K562 (cell line): ENCODE measurements at regions not wholly inside any gene's neighbourhood (a gene's known extent, or its start where the extent isn't known, plus 50 kb on each side); places are given as distances from the start of the nearest gene placed in this dataset.

Experiments used
- ATAC-seq: fragments of 200-7000 bp; cut with Tn5 transposase; 3 replicates; pipeline ENCODE4 v1.9.1; 2020; ENCODE audit warnings: moderate library complexity
- BruUV-seq: library from RNA; stranded (reverse); fragments of 400-500 nt; replicated peaks from 2 replicates; lab custom pipeline; 2021; lab: Mats Ljungman, UMichigan
- CTCF ChIA-PET: fragments of 300-600 bp; formaldehyde crosslinking; extraction: SDS; loops from one replicate; lab custom pipeline; 2021; ENCODE audit warnings: low intra/inter-chr PET ratio; lab: Yijun Ruan, JAX
- POLR2A ChIA-PET: fragments of 300-600, 350-650 bp; sonication (Branson Sonifier 250); formaldehyde crosslinking; extraction: SDS; loops from one replicate; lab custom pipeline; 2021; ENCODE audit warnings: antibody characterized with exemption, inconsistent platforms; lab: Yijun Ruan, JAX
- DNase-seq, 4 experiments: peaks; one replicate each; pipeline versions ENCODE4 v3.0.0 to v3.0.0-alpha.2; 2011 to 2018; ENCODE audit warnings: low spot score in 3 of 4, mixed read lengths in 3 of 4; ENCODE audit errors: extremely low read depth in 1 of 4
- FAIRE-seq: peaks from 2 replicates; lab custom pipeline; 2011; peaks lifted over from hg19 to GRCh38; lab: Jason Lieb, UNC
- H2AFZ ChIP-seq: 2 replicates; pipeline ENCODE4 v1.6.0; 2011; ENCODE audit warnings: low read depth, low read length, control low read depth, inconsistent platforms
- H3K27ac ChIP-seq: fragments of 200-600 bp; 3 replicates; pipeline ENCODE4 v1.8.0; 2011; ENCODE audit warnings: low read depth, mild to moderate bottlenecking, control low read depth, inconsistent platforms, low read length, moderate library complexity, mixed read lengths; ENCODE audit errors: extremely low read depth
- H3K27me3 ChIP-seq, 2 experiments: fragments of 300-600 bp in 1 of 2; 2 replicates in 1 of 2; 3 replicates in 1 of 2; pipeline versions ENCODE4 v1.6.0 to v1.8.0; 2011; ENCODE audit warnings: inconsistent platforms in 2 of 2, low read length in 2 of 2, mild to moderate bottlenecking in 1 of 2, mixed read lengths in 1 of 2, moderate library complexity in 1 of 2; ENCODE audit not compliant: control insufficient read depth in 2 of 2, insufficient read depth in 2 of 2
- H3K36me3 ChIP-seq: fragments of 300-600 bp; 3 replicates; pipeline ENCODE4 v1.8.0; 2011; ENCODE audit warnings: mild to moderate bottlenecking, low read length, inconsistent platforms; ENCODE audit not compliant: control insufficient read depth, insufficient read depth
- H3K4me1 ChIP-seq, 2 experiments: fragments of 200-600 bp in 1 of 2; replicated peaks in 1 of 2; 2 replicates in 1 of 2; 3 replicates in 1 of 2; pipeline versions ENCODE4 v1.5.1 to v1.8.0; 2011; ENCODE audit warnings: inconsistent platforms in 2 of 2, low read length in 2 of 2, mild to moderate bottlenecking in 1 of 2, mixed read lengths in 1 of 2, moderate library complexity in 1 of 2; ENCODE audit not compliant: control insufficient read depth in 2 of 2, insufficient read depth in 2 of 2
- H3K4me2 ChIP-seq: 2 replicates; pipeline ENCODE4 v1.6.1; 2011; ENCODE audit warnings: low read length, control low read depth, inconsistent platforms, mixed read lengths; ENCODE audit not compliant: insufficient read depth
- H3K4me3 ChIP-seq: fragments of 200-600 bp; sonication (generic), shearing (Covaris generic); 2 replicates; pipeline ENCODE4 v1.5.1; 2016; ENCODE audit warnings: control low read depth, inconsistent platforms
- H3K79me2 ChIP-seq: fragments of 200-600 bp; 3 replicates; pipeline ENCODE4 v1.8.0; 2011; ENCODE audit warnings: low read length, inconsistent platforms; ENCODE audit not compliant: control insufficient read depth, insufficient read depth
- H3K9ac ChIP-seq, 2 experiments: 2 replicates each; pipeline versions ENCODE4 v1.6.0 to v1.6.1; 2011; ENCODE audit warnings: low read depth in 2 of 2, low read length in 2 of 2, control low read depth in 1 of 2, inconsistent platforms in 1 of 2, mild to moderate bottlenecking in 1 of 2, mixed read lengths in 1 of 2; ENCODE audit not compliant: insufficient read depth in 1 of 2
- H3K9me1 ChIP-seq: one replicate; pipeline ENCODE4 v1.6.0; 2011; ENCODE audit warnings: inconsistent platforms, mild to moderate bottlenecking, low read length, moderate library complexity; ENCODE audit not compliant: control insufficient read depth, insufficient read depth
- H3K9me3 ChIP-seq: replicated peaks from 2 replicates; pipeline ENCODE4 v1.5.1; 2011; ENCODE audit warnings: low read depth, low read length, inconsistent platforms; ENCODE audit not compliant: control insufficient read depth, insufficient read depth
- H4K20me1 ChIP-seq: replicated peaks from 2 replicates; pipeline ENCODE4 v1.6.1; 2011; ENCODE audit warnings: low read length, inconsistent platforms, mixed read lengths; ENCODE audit not compliant: control insufficient read depth, insufficient read depth
- NFIC ChIP-seq: fragments of 450-650 bp; IDR thresholded peaks from 2 replicates; pipeline ENCODE4 v1.6.1; 2017; ENCODE audit warnings: mild to moderate bottlenecking, inconsistent platforms
- NR3C1 ChIP-seq: sonication (generic); formaldehyde crosslinking; IDR thresholded peaks from 2 replicates; pipeline ENCODE4 v1.8.1; 2022; ENCODE audit warnings: missing genetic modification reagents
- TARDBP ChIP-seq: fragments of 450-650 bp; IDR thresholded peaks from 2 replicates; pipeline ENCODE4 v1.6.1; 2016
- ZNF324 ChIP-seq: fragments of 250-450 bp; sonication (Bioruptor Pico); IDR thresholded peaks from 2 replicates; pipeline ENCODE4 v1.4.0; 2020; ENCODE audit warnings: mild to moderate bottlenecking
- ZNF780A ChIP-seq: fragments of 250-450 bp; sonication (Bioruptor Pico); IDR thresholded peaks from 2 replicates; pipeline ENCODE4 v1.5.0; 2021; ENCODE audit warnings: mild to moderate bottlenecking
- WGBS: fragments of 100-300 bp; shearing (Covaris generic); methylation state at CpG from one replicate; pipeline ENCODE4 v1.1.6; 2016; ENCODE audit warnings: low coverage, mixed read lengths; ENCODE audit not compliant: insufficient coverage; ENCODE audit errors: missing lambda C conversion rate; 5-methylcytosine and 5-hydroxymethylcytosine counted together
- in situ Hi-C: fragments of 300-500 bp; cut with MboI; formaldehyde crosslinking; loops from 4 replicates; pipeline ENCODE4 v1.15.0; 2018; ENCODE audit warnings: inconsistent platforms, mixed read lengths
- intact Hi-C: fragments of 100-400 bp; cut with micrococcal nuclease; formaldehyde crosslinking; loops from 2 replicates; pipeline ENCODE4 v1.14.2; 2022
- TF ChIP-seq, protein P1 (sequence below): fragments of 200-800 bp; sonication (Bioruptor generic); IDR thresholded peaks from 2 replicates; pipeline ENCODE4 v1.6.1; 2017; ENCODE audit warnings: missing genetic modification characterization, missing compliant biosample characterization
- TF ChIP-seq, protein P2 (sequence below): fragments of 450-650 bp; formaldehyde crosslinking; conservative IDR thresholded peaks from 2 replicates; pipeline ENCODE4 v1.4.0; 2022; ENCODE audit warnings: mild to moderate bottlenecking, missing genetic modification characterization
- TF ChIP-seq, protein P3 (sequence below): sonication (generic); formaldehyde crosslinking; IDR thresholded peaks from 2 replicates; pipeline ENCODE4 v1.8.0; 2023; ENCODE audit warnings: mild to moderate bottlenecking, missing genetic modification reagents
- TF ChIP-seq, protein P4 (sequence below): sonication (generic); formaldehyde crosslinking; IDR thresholded peaks from 2 replicates; pipeline ENCODE4 v1.9.0; 2022; ENCODE audit warnings: mild to moderate bottlenecking, missing genetic modification reagents
- TF ChIP-seq, protein P5 (sequence below): sonication (generic); formaldehyde crosslinking; IDR thresholded peaks from 2 replicates; pipeline ENCODE4 v1.8.1; 2023; ENCODE audit warnings: missing genetic modification reagents, mild to moderate bottlenecking, borderline replicate concordance

DNA sequence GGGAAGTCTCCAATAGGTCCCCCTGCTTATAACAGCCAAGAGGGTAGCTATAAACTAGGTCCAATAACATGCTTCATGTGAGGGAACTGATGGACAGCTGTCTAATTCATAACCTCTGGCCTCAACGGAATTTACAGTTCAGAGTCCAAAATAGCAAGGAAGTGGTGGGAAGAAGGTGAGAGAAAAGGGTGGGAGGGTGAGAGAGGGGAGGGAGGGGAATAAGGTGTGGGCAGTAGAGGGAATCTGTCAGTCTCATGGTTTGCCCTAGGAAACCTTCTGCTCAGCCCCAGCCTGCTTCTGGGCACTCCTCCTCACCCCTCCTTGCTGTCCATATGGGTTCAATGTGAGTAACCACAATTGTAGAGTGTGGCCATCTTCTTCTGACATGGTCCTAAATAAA, 133.4 kb upstream of the ADO start:
- 0% methylated on average over 1 of the region's 1 CpG for WGBS
- BruUV-seq: no TSS peak

More for the DNA sequence above, 133.4 kb upstream of the ADO start:
- no peak for DNase-seq
- in situ Hi-C loops (no loop called here), intact Hi-C loops (no loop called here)
- Histone ChIP-seq H4K20me1 (no peaks in the 10 kb centered on the region), H2AFZ (no peak overlapping the region), H3K9ac (no peak overlapping the region), H3K27ac (no peak overlapping the region), H3K27me3 (no peaks in the 10 kb centered on the region), H3K4me3 (no peak overlapping the region), H3K36me3 (no peaks in the 10 kb centered on the region), H3K9me3 (no peaks in the 10 kb centered on the region), H3K4me1 (no peaks in the 10 kb centered on the region), H3K9me1 (no peaks in the 10 kb centered on the region), H3K4me2 (no peak overlapping the region), H3K79me2 (no peaks in the 10 kb centered on the region)
- FAIRE-seq: no peak
- TF ChIP-seq, protein P1, sequence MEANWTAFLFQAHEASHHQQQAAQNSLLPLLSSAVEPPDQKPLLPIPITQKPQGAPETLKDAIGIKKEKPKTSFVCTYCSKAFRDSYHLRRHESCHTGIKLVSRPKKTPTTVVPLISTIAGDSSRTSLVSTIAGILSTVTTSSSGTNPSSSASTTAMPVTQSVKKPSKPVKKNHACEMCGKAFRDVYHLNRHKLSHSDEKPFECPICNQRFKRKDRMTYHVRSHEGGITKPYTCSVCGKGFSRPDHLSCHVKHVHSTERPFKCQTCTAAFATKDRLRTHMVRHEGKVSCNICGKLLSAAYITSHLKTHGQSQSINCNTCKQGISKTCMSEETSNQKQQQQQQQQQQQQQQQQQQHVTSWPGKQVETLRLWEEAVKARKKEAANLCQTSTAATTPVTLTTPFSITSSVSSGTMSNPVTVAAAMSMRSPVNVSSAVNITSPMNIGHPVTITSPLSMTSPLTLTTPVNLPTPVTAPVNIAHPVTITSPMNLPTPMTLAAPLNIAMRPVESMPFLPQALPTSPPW: no peak
- TF ChIP-seq NR3C1 (CRISPR knock-in tag) (no peak), NFIC (no peak), ZNF324 (CRISPR knock-in tag) (no peak), ZNF780A (no peak), TARDBP (no peak)
- TF ChIP-seq, protein P2, sequence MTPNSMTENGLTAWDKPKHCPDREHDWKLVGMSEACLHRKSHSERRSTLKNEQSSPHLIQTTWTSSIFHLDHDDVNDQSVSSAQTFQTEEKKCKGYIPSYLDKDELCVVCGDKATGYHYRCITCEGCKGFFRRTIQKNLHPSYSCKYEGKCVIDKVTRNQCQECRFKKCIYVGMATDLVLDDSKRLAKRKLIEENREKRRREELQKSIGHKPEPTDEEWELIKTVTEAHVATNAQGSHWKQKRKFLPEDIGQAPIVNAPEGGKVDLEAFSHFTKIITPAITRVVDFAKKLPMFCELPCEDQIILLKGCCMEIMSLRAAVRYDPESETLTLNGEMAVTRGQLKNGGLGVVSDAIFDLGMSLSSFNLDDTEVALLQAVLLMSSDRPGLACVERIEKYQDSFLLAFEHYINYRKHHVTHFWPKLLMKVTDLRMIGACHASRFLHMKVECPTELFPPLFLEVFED (CRISPR knock-in tag): no peak
- TF ChIP-seq, protein P3, sequence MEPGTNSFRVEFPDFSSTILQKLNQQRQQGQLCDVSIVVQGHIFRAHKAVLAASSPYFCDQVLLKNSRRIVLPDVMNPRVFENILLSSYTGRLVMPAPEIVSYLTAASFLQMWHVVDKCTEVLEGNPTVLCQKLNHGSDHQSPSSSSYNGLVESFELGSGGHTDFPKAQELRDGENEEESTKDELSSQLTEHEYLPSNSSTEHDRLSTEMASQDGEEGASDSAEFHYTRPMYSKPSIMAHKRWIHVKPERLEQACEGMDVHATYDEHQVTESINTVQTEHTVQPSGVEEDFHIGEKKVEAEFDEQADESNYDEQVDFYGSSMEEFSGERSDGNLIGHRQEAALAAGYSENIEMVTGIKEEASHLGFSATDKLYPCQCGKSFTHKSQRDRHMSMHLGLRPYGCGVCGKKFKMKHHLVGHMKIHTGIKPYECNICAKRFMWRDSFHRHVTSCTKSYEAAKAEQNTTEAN: no peak
- TF ChIP-seq, protein P4, sequence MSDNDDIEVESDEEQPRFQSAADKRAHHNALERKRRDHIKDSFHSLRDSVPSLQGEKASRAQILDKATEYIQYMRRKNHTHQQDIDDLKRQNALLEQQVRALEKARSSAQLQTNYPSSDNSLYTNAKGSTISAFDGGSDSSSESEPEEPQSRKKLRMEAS (CRISPR knock-in tag): no peak
- TF ChIP-seq, protein P5, sequence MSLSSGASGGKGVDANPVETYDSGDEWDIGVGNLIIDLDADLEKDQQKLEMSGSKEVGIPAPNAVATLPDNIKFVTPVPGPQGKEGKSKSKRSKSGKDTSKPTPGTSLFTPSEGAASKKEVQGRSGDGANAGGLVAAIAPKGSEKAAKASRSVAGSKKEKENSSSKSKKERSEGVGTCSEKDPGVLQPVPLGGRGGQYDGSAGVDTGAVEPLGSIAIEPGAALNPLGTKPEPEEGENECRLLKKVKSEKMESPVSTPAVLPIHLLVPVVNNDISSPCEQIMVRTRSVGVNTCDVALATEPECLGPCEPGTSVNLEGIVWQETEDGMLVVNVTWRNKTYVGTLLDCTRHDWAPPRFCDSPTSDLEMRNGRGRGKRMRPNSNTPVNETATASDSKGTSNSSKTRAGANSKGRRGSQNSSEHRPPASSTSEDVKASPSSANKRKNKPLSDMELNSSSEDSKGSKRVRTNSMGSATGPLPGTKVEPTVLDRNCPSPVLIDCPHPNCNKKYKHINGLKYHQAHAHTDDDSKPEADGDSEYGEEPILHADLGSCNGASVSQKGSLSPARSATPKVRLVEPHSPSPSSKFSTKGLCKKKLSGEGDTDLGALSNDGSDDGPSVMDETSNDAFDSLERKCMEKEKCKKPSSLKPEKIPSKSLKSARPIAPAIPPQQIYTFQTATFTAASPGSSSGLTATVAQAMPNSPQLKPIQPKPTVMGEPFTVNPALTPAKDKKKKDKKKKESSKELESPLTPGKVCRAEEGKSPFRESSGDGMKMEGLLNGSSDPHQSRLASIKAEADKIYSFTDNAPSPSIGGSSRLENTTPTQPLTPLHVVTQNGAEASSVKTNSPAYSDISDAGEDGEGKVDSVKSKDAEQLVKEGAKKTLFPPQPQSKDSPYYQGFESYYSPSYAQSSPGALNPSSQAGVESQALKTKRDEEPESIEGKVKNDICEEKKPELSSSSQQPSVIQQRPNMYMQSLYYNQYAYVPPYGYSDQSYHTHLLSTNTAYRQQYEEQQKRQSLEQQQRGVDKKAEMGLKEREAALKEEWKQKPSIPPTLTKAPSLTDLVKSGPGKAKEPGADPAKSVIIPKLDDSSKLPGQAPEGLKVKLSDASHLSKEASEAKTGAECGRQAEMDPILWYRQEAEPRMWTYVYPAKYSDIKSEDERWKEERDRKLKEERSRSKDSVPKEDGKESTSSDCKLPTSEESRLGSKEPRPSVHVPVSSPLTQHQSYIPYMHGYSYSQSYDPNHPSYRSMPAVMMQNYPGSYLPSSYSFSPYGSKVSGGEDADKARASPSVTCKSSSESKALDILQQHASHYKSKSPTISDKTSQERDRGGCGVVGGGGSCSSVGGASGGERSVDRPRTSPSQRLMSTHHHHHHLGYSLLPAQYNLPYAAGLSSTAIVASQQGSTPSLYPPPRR: no peak
- ChIA-PET CTCF (no interaction called here), POLR2A (no interaction called here)
- ATAC-seq: no peak
